HL-60 (cell line): ENCODE measurements at regions not wholly inside any gene's neighbourhood (a gene's known extent, or its start where the extent isn't known, plus 50 kb on each side); places are given as distances from the start of the nearest gene placed in this dataset.

ENCODE experiments used
- DNase-seq, 2 experiments: peaks; one replicate each; pipeline ENCODE4 v3.0.0-alpha.2; 2010 to 2020; ENCODE audit warnings: low read depth in 1 of 2, low spot score in 1 of 2
- H3K27ac ChIP-seq: fragments of 250-450 bp; sonication (Bioruptor Pico); replicated peaks from 2 replicates; pipeline ENCODE4 v1.5.1; 2020; ENCODE audit warnings: mild to moderate bottlenecking, moderate library complexity
- H3K27me3 ChIP-seq: fragments of 250-450 bp; sonication (Bioruptor Pico); 2 replicates; pipeline ENCODE4 v1.5.1; 2021; ENCODE audit warnings: mild to moderate bottlenecking, moderate library complexity; ENCODE audit not compliant: insufficient read depth, poor library complexity, severe bottlenecking
- H3K4me3 ChIP-seq: replicated peaks from 2 replicates; pipeline ENCODE4 v1.5.1; 2011; ENCODE audit warnings: mild to moderate bottlenecking, control low read depth, low read length; ENCODE audit not compliant: insufficient read depth
- GABPA ChIP-seq: IDR thresholded peaks from 2 replicates; pipeline ENCODE4 v1.6.1; 2012; ENCODE audit warnings: low read depth
- POLR2AphosphoS5 ChIP-seq: IDR thresholded peaks from 2 replicates; pipeline ENCODE4 v1.6.1; 2012; ENCODE audit warnings: low read depth
- SPI1 ChIP-seq: IDR thresholded peaks from 2 replicates; pipeline ENCODE4 v1.6.1; 2012; ENCODE audit warnings: low read depth, mild to moderate bottlenecking, borderline replicate concordance
- TF ChIP-seq, protein P1 (sequence below): IDR thresholded peaks from 2 replicates; pipeline ENCODE4 v1.6.1; 2012; ENCODE audit warnings: low read depth; ENCODE audit not compliant: insufficient replicate concordance
- TF ChIP-seq, protein P2 (sequence below): IDR thresholded peaks from one replicate; pipeline ENCODE4 v1.5.1; 2011; ENCODE audit warnings: low read length, control low read depth, inconsistent platforms; ENCODE audit not compliant: insufficient read depth

DNA sequence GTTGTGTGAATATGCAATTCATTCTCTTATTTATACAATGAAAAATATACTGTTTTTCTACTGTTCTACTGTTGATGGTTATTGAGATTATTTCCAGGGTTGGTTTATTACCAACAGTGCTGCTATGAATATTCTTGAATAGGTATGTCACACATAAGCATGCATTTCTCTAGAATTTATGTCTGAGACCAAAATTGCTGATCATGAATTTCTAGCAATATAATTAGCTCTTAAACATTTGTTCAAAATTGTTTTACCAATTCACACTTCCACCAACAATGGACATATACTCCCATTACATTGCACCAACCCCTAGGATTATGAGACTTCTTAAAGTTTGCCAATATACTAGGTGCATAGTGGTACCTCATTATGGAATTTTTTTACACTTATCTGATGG is 164.1 kb upstream of the KCNQ5 start:
- no peak overlapping the region for H3K27ac ChIP-seq
- TF ChIP-seq, protein P1, sequence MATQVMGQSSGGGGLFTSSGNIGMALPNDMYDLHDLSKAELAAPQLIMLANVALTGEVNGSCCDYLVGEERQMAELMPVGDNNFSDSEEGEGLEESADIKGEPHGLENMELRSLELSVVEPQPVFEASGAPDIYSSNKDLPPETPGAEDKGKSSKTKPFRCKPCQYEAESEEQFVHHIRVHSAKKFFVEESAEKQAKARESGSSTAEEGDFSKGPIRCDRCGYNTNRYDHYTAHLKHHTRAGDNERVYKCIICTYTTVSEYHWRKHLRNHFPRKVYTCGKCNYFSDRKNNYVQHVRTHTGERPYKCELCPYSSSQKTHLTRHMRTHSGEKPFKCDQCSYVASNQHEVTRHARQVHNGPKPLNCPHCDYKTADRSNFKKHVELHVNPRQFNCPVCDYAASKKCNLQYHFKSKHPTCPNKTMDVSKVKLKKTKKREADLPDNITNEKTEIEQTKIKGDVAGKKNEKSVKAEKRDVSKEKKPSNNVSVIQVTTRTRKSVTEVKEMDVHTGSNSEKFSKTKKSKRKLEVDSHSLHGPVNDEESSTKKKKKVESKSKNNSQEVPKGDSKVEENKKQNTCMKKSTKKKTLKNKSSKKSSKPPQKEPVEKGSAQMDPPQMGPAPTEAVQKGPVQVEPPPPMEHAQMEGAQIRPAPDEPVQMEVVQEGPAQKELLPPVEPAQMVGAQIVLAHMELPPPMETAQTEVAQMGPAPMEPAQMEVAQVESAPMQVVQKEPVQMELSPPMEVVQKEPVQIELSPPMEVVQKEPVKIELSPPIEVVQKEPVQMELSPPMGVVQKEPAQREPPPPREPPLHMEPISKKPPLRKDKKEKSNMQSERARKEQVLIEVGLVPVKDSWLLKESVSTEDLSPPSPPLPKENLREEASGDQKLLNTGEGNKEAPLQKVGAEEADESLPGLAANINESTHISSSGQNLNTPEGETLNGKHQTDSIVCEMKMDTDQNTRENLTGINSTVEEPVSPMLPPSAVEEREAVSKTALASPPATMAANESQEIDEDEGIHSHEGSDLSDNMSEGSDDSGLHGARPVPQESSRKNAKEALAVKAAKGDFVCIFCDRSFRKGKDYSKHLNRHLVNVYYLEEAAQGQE: no peak
- TF ChIP-seq, protein P2, sequence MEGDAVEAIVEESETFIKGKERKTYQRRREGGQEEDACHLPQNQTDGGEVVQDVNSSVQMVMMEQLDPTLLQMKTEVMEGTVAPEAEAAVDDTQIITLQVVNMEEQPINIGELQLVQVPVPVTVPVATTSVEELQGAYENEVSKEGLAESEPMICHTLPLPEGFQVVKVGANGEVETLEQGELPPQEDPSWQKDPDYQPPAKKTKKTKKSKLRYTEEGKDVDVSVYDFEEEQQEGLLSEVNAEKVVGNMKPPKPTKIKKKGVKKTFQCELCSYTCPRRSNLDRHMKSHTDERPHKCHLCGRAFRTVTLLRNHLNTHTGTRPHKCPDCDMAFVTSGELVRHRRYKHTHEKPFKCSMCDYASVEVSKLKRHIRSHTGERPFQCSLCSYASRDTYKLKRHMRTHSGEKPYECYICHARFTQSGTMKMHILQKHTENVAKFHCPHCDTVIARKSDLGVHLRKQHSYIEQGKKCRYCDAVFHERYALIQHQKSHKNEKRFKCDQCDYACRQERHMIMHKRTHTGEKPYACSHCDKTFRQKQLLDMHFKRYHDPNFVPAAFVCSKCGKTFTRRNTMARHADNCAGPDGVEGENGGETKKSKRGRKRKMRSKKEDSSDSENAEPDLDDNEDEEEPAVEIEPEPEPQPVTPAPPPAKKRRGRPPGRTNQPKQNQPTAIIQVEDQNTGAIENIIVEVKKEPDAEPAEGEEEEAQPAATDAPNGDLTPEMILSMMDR: no peak
- no peak for TF ChIP-seq GABPA
- TF ChIP-seq SPI1: no peak
- no peak for TF ChIP-seq POLR2AphosphoS5
- peaks cover 2% of the 10 kb centered on the region for H3K27me3 ChIP-seq
- no peak for DNase-seq
- H3K4me3 ChIP-seq: no peak overlapping the region

DNA sequence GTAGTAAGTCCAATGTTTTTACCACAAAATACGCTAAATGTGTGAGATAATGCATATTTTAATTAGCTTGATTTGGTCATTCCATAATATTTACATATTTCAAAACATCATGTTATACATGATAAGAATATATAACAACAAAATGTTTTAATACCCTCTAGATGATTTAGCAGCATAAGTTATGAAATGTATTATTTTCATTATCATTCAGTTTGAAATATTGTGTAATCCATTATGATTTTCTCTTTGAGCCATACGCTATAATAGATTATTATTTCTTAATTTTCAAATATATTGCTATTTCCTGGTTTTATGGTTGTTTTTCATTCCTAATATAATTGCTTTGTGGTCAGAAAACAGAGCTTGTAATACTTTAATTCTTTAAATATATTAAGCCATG is 163.3 kb upstream of the KCNQ5 start:
- Histone ChIP-seq H3K4me3 (no peak overlapping the region), H3K27ac (no peak overlapping the region), H3K27me3 (peaks cover 2% of the 10 kb centered on the region)
- DNase-seq: no peak
- TF ChIP-seq, protein P2: no peak
- TF ChIP-seq GABPA (no peak), SPI1 (no peak), POLR2AphosphoS5 (no peak)
- TF ChIP-seq, protein P1: no peak

DNA sequence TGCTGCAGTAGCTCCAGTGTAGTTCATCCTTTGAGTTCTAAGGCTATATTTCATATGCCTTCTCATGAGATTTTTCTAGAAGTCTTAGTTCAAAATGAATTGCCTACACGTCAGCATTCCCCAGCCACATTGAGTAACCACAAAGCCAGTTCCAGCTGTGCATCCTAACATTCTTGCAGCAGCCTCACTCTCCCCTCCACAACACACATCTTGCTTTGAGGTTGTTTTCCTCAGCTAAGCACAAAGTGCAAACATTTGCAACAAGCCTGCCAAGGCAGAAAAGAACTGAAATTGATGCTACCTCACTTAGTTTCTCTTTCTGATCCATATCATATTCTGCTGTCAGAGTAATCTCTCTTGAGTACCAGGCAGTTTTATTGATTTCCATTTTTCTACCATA is 160.7 kb upstream of the KCNQ5 start:
- TF ChIP-seq, protein P1: no peak
- no peak for TF ChIP-seq SPI1
- no peak for TF ChIP-seq POLR2AphosphoS5
- TF ChIP-seq, protein P2: no peak
- TF ChIP-seq GABPA: no peak
- H3K4me3 ChIP-seq: no peak overlapping the region
- peaks cover 2% of the 10 kb centered on the region for H3K27me3 ChIP-seq
- H3K27ac ChIP-seq: no peak overlapping the region
- DNase-seq: no peak
